ENCODE measurements at regions not wholly inside any gene's neighbourhood (a gene's known extent, or its start where the extent isn't known, plus 50 kb on each side); places are given as distances from the start of the nearest gene placed in this dataset.

GRCh38 chr13:85910962-85911361 lies 111.7 kb upstream of the SLITRK6 start:
- no peak for TF ChIP-seq CTCF (conservative IDR thresholded peaks at IDR 0.05; ENCODE audit: low read depth, low read length)
- no peak for TF ChIP-seq SMC3 (IDR thresholded peaks at IDR 0.05; ENCODE audit: low read depth, low read length)
- TF ChIP-seq POLR2A (IDR thresholded peaks at IDR 0.05; ENCODE audit: low read depth, low read length): no peak
- no peak for TF ChIP-seq RCOR1 (IDR thresholded peaks at IDR 0.05; ENCODE audit: insufficient replicate concordance, low read length)
- no peak for TF ChIP-seq MXI1 (IDR thresholded peaks at IDR 0.05; ENCODE audit: borderline replicate concordance, low read depth, low read length)
- no peak for TF ChIP-seq RAD21 (IDR thresholded peaks at IDR 0.05; ENCODE audit: low read length)
- TF ChIP-seq MAFK (IDR thresholded peaks at IDR 0.05; ENCODE audit: low read depth, low read length): no peak
- TF ChIP-seq USF2 (IDR thresholded peaks at IDR 0.05; ENCODE audit: low read depth, low read length): no peak

Data from IMR-90 (cell line).